SJCRH30 (cell line): ENCODE measurements at regions not wholly inside any gene's neighbourhood (a gene's known extent, or its start where the extent isn't known, plus 50 kb on each side); places are given as distances from the start of the nearest gene placed in this dataset.

Experiments
- DNase-seq, 2 experiments: peaks; one replicate each; pipeline ENCODE4 v3.0.0-alpha.2; 2015 to 2020
- H3K27ac ChIP-seq: fragments of 250-450 bp; sonication (Bioruptor Pico); 2 replicates; pipeline ENCODE4 v1.5.1; 2020; ENCODE audit warnings: mild to moderate bottlenecking, moderate library complexity
- H3K27me3 ChIP-seq: fragments of 250-450 bp; sonication (Bioruptor Pico); 2 replicates; pipeline ENCODE4 v1.5.1; 2020; ENCODE audit warnings: mild to moderate bottlenecking, moderate library complexity
- H3K36me3 ChIP-seq: fragments of 250-450 bp; sonication (Bioruptor Pico); 2 replicates; pipeline ENCODE4 v1.5.1; 2020; ENCODE audit warnings: mild to moderate bottlenecking, moderate library complexity
- H3K4me1 ChIP-seq: fragments of 250-450 bp; sonication (Bioruptor Pico); 2 replicates; pipeline ENCODE4 v1.5.1; 2020; ENCODE audit warnings: mild to moderate bottlenecking, moderate library complexity
- H3K4me3 ChIP-seq: fragments of 250-450 bp; sonication (Bioruptor Pico); 2 replicates; pipeline ENCODE4 v1.5.1; 2020; ENCODE audit warnings: mild to moderate bottlenecking, moderate library complexity
- H3K9me3 ChIP-seq: fragments of 250-450 bp; sonication (Bioruptor Pico); replicated peaks from 2 replicates; pipeline ENCODE4 v1.5.1; 2020; ENCODE audit warnings: mild to moderate bottlenecking, moderate library complexity

DNA sequence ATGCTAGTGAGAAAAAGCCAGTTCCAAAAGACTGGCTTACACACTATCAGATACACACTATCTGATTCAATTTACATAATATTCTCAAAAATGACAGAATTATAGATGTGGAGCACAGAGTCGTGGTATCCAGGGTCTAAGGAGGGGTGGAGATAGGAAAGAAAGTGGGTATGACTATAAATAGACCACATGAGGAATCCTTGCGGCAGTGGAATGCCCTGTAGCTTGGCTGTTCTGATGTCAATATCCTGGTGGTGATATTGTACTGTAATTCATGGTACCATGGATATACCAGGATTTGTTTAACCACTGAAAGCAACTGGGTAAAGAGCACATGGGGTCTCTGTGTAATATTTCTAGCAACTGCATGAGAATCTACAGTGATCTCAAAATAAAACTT lies 67.7 kb upstream of the TMEM72 start:
- Histone ChIP-seq H3K9me3 (no peaks in the 10 kb centered on the region), H3K4me3 (no peak overlapping the region), H3K27ac (no peak overlapping the region), H3K36me3 (no peaks in the 10 kb centered on the region), H3K27me3 (no peaks in the 10 kb centered on the region), H3K4me1 (no peaks in the 10 kb centered on the region)
- no peak for DNase-seq

- H3K4me3 ChIP-seq, result no peak overlapping the region
- H3K36me3 ChIP-seq, result no peaks in the 10 kb centered on the region
- no peaks in the 10 kb centered on the region for H3K9me3 ChIP-seq
- DNase-seq, result no peak
- H3K27me3 ChIP-seq, result no peaks in the 10 kb centered on the region
- H3K27ac ChIP-seq, result no peak overlapping the region
- no peaks in the 10 kb centered on the region for H3K4me1 ChIP-seq
Observed at GRCh38 chr10:44845361-44846175, 65.6 kb upstream of the TMEM72 start.

DNA sequence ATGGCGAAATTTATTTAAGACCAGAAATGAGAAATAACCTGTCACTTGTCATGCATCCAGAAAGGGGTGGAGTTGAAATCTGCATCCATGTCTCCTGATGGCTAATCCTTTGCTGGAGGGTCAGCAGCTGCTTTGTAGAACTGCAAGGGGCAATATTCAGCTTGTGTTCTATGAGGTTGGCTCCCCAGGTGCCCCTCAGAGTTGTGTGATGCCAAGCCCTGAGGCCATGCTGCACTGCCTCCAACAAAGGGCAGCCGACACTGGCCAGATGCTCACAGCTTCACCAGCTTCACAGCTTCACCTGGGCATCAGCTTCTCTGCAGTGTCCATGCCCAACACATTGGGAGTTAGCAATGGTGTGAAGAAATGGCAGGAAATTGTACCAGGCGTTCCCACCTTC lies 64.0 kb upstream of the TMEM72 start:
- no peak for DNase-seq
- Histone ChIP-seq H3K4me1 (no peaks in the 10 kb centered on the region), H3K4me3 (no peak overlapping the region), H3K27ac (no peak overlapping the region), H3K27me3 (no peaks in the 10 kb centered on the region), H3K36me3 (no peaks in the 10 kb centered on the region), H3K9me3 (no peaks in the 10 kb centered on the region)

- no peak for DNase-seq
Observed at GRCh38 chr10:44848211-44848610, 62.9 kb upstream of the TMEM72 start.

DNA sequence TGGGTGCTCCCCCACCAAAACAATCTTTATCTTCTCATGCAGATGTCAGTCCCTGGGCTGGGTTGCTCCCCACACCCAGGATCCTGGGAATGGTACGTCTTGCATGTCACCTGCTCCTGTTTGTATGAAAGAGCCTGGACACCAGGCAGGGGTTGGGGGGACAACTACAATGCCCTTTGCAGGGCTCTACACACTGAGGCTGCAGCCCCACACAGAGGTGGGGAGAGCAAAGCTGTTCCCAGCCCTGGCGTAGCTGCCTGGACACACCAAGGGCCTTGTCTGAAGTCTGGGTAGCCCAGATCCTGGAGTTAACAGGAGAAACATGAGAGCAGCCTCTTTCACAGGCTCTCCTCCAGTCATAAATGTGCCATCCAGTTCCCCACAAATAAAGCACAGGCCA lies 61.2 kb upstream of the TMEM72 start:
- no peak for DNase-seq
- no peak overlapping the region for H3K27ac ChIP-seq
- H3K36me3 ChIP-seq, result no peaks in the 10 kb centered on the region
- no peaks in the 10 kb centered on the region for H3K4me1 ChIP-seq
- no peak overlapping the region for H3K4me3 ChIP-seq
- H3K9me3 ChIP-seq, result no peaks in the 10 kb centered on the region
- H3K27me3 ChIP-seq, result no peaks in the 10 kb centered on the region

More at GRCh38 chr10:44848211-44848610, 62.9 kb upstream of the TMEM72 start:
- Histone ChIP-seq H3K4me1 (no peaks in the 10 kb centered on the region), H3K4me3 (no peak overlapping the region), H3K27me3 (no peaks in the 10 kb centered on the region), H3K36me3 (no peaks in the 10 kb centered on the region), H3K9me3 (no peaks in the 10 kb centered on the region), H3K27ac (no peak overlapping the region)

DNA sequence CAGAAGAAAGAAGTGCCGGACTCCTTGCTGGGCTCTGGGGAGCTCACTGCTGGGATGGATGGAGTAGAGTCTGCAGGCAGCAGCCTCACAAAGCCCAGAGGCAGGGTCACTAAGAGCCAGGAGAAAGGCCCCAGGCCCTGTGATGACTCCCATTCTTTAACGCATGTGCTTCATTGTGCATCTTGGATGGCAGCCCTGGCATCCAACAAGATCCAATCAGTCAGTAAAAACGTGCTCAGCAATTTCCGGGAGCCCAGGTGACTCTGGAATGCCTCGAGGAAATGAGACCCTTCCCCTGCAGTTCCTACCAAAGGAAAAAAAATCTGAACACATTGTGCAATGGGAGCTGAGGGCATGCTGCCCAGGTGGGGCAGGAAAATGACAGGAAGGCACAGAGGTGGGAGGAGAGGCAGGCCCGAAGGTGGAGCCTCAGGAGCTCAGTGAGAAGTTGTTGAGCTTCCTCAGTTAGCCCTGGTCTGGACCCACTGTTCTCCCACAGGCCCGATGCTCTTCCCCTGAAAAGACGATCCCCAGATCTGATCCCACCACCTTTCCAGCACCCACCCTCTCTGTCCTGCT lies 60.7 kb upstream of the TMEM72 start:
- Histone ChIP-seq H3K27me3 (no peaks in the 10 kb centered on the region), H3K4me3 (no peak overlapping the region), H3K9me3 (no peaks in the 10 kb centered on the region), H3K27ac (no peak overlapping the region), H3K4me1 (no peaks in the 10 kb centered on the region), H3K36me3 (no peaks in the 10 kb centered on the region)
- DNase-seq, result no peak

GRCh38 chr10:44851413-44851812 lies 59.7 kb upstream of the TMEM72 start:
- Histone ChIP-seq H3K27ac (no peak overlapping the region), H3K4me3 (no peak overlapping the region), H3K9me3 (no peaks in the 10 kb centered on the region), H3K36me3 (no peaks in the 10 kb centered on the region), H3K27me3 (no peaks in the 10 kb centered on the region), H3K4me1 (no peaks in the 10 kb centered on the region)
- DNase-seq, result no peak

GRCh38 chr10:44851881-44852280 lies 59.3 kb upstream of the TMEM72 start:
- no peak for DNase-seq
- Histone ChIP-seq H3K4me3 (no peak overlapping the region), H3K36me3 (no peaks in the 10 kb centered on the region), H3K4me1 (no peaks in the 10 kb centered on the region), H3K27me3 (no peaks in the 10 kb centered on the region), H3K9me3 (no peaks in the 10 kb centered on the region), H3K27ac (no peak overlapping the region)

GRCh38 chr10:44853148-44853734 lies 57.9 kb upstream of the TMEM72 start:
- DNase-seq, result no peak
- Histone ChIP-seq H3K9me3 (no peaks in the 10 kb centered on the region), H3K4me1 (no peaks in the 10 kb centered on the region), H3K27me3 (no peaks in the 10 kb centered on the region), H3K4me3 (no peak overlapping the region), H3K27ac (no peak overlapping the region), H3K36me3 (no peaks in the 10 kb centered on the region)

DNA sequence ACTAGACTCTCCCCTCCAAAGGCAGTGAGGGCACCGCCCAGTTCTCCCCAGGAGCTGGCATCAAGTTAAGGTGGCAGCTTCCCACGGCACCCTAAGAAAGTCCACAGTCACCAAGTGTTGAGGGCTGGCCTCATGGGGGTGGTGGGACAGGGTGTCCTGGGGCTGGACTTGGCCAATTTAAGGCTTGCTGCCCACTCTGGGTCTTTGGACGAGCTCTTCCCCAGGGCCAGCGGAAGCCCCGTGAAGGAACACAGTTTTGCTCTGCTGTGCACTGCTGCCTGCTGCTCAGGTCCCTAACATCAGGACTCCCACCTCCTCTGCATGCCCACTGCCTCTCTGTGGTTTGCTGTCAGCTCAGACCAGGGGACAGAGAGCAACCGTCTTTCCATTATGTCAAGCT lies 57.3 kb upstream of the TMEM72 start:
- no peaks in the 10 kb centered on the region for H3K9me3 ChIP-seq
- no peak for DNase-seq
- no peaks in the 10 kb centered on the region for H3K4me1 ChIP-seq

GRCh38 chr10:44854693-44855350 lies 56.3 kb upstream of the TMEM72 start:
- Histone ChIP-seq H3K27ac (no peak overlapping the region), H3K9me3 (no peaks in the 10 kb centered on the region), H3K4me1 (no peaks in the 10 kb centered on the region), H3K36me3 (no peaks in the 10 kb centered on the region), H3K27me3 (no peaks in the 10 kb centered on the region), H3K4me3 (no peak overlapping the region)
- no peak for DNase-seq

More for the DNA sequence above, 57.3 kb upstream of the TMEM72 start:
- Histone ChIP-seq H3K27me3 (no peaks in the 10 kb centered on the region), H3K4me3 (no peak overlapping the region), H3K27ac (no peak overlapping the region), H3K36me3 (no peaks in the 10 kb centered on the region)

- H3K36me3 ChIP-seq, result no peaks in the 10 kb centered on the region
- DNase-seq, result no peak
- H3K4me1 ChIP-seq, result no peaks in the 10 kb centered on the region
- no peak overlapping the region for H3K27ac ChIP-seq
- H3K27me3 ChIP-seq, result no peaks in the 10 kb centered on the region
- no peak overlapping the region for H3K4me3 ChIP-seq
- no peaks in the 10 kb centered on the region for H3K9me3 ChIP-seq
Observed at GRCh38 chr10:44856696-44857095, 54.4 kb upstream of the TMEM72 start.

DNA sequence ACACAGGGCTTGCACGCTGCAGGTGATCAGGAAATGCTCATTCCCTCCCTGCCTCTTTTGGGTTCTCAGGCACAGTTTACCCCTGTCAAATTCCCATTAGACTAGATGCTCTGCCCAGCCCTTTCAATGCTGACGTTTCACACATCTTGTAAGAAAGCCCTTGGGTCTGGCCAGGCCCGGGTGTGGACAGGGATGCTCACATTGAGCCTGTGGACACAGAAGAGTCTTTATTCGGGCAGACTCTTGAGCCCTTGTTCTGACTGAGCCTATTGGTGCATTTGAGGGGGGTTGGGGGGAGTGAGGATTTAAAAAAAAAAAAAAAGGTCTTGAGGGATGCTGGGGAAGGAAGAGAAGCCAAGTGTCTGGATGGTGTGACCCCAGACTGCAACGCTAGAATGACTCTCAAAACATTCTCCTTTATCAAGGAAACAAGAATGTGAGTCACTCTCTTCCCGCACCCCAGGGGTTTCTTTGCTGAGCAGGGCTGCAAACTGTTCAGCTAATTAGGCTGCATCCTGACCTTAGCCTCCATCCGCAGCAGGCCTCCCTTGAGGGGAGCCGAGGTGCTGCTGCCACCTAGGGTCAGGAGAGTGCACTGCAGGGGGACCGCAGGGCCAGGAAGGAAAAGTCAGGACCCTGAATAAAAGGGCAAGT lies 53.6 kb upstream of the TMEM72 start:
- DNase-seq, result peak; percentile 19 to 52
- no peaks in the 10 kb centered on the region for H3K36me3 ChIP-seq
- H3K9me3 ChIP-seq, result no peaks in the 10 kb centered on the region

GRCh38 chr10:44858017-44858371 lies 53.1 kb upstream of the TMEM72 start:
- no peak overlapping the region for H3K27ac ChIP-seq
- no peaks in the 10 kb centered on the region for H3K36me3 ChIP-seq
- DNase-seq, result no peak
- H3K4me3 ChIP-seq, result no peak overlapping the region
- no peaks in the 10 kb centered on the region for H3K27me3 ChIP-seq
- H3K4me1 ChIP-seq, result no peaks in the 10 kb centered on the region
- no peaks in the 10 kb centered on the region for H3K9me3 ChIP-seq

More for the DNA sequence above, 53.6 kb upstream of the TMEM72 start:
- no peak overlapping the region for H3K4me3 ChIP-seq
- no peak overlapping the region for H3K27ac ChIP-seq
- no peaks in the 10 kb centered on the region for H3K27me3 ChIP-seq
- no peaks in the 10 kb centered on the region for H3K4me1 ChIP-seq

GRCh38 chr10:44858988-44859387 lies 52.1 kb upstream of the TMEM72 start:
- no peaks in the 10 kb centered on the region for H3K4me1 ChIP-seq
- H3K9me3 ChIP-seq, result no peaks in the 10 kb centered on the region
- no peaks in the 10 kb centered on the region for H3K27me3 ChIP-seq
- no peak overlapping the region for H3K27ac ChIP-seq
- H3K4me3 ChIP-seq, result no peak overlapping the region
- no peaks in the 10 kb centered on the region for H3K36me3 ChIP-seq
- DNase-seq, result no peak
